ENCODE measurements at regions not wholly inside any gene's neighbourhood (a gene's known extent, or its start where the extent isn't known, plus 50 kb on each side); places are given as distances from the start of the nearest gene placed in this dataset.

- TF ChIP-seq BHLHE40 (IDR thresholded peaks at IDR 0.05; ENCODE audit: borderline replicate concordance) (no peak), SUZ12 (IDR thresholded peaks at IDR 0.05) (no peak), SP1 (IDR thresholded peaks at IDR 0.05) (no peak), TARDBP (IDR thresholded peaks at IDR 0.05) (no peak), NFRKB (IDR thresholded peaks at IDR 0.05) (no peak), ELF4 (IDR thresholded peaks at IDR 0.05) (no peak), CTBP1 (IDR thresholded peaks at IDR 0.05; ENCODE audit: borderline replicate concordance) (no peak), PKNOX1 (IDR thresholded peaks at IDR 0.05) (no peak), ZNF384 (IDR thresholded peaks at IDR 0.05) (no peak), FOXM1 (IDR thresholded peaks at IDR 0.05; ENCODE audit: borderline replicate concordance) (no peak), FOXK2 (IDR thresholded peaks at IDR 0.05) (no peak), FOXA1 (IDR thresholded peaks at IDR 0.05) (no peak), LEF1 (IDR thresholded peaks at IDR 0.05; ENCODE audit: borderline replicate concordance) (no peak)
These were observed 79.0 kb upstream of the DUSP22 start for GRCh38 chr6:213284-213683.
